ENCODE measurements at regions not wholly inside any gene's neighbourhood (a gene's known extent, or its start where the extent isn't known, plus 50 kb on each side); places are given as distances from the start of the nearest gene placed in this dataset.
"Not testable (repeated sequence)": the region's sequence is repeated elsewhere in the genome, so short reads cannot be mapped to it uniquely, and the experiment has no call there.

DNA sequence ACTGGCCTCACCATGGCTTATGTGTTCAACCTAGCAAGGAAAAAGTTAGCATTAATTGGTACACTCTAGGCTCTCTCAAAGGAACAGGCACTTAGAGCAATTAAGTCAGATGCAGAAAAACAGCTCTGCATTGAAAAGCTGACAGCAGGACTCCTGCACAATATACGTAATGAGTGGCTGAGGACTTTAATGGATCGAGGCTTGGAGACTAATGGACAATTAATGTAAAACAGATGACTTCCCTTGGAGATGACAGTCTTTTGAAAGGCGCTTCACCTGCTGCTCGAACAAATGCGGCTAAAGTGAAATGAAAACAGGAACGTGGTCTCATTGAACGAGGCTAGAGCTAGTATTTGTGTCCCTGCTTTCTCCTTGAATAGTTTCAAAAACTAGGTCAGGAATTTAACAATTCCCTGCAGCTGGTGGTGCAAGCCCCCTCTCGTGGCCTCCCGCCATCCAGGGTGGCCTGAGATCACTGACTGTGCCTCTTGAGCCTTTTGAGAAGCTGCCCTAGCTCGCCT lies 137.1 kb downstream of the ELOVL4 start:
- DNase-seq (ENCODE audit: low spot score): no peak

- no peak for DNase-seq (ENCODE audit: low spot score)
Measured at GRCh38 chr6:79808921-79809320, 138.4 kb downstream of the ELOVL4 start.

DNA sequence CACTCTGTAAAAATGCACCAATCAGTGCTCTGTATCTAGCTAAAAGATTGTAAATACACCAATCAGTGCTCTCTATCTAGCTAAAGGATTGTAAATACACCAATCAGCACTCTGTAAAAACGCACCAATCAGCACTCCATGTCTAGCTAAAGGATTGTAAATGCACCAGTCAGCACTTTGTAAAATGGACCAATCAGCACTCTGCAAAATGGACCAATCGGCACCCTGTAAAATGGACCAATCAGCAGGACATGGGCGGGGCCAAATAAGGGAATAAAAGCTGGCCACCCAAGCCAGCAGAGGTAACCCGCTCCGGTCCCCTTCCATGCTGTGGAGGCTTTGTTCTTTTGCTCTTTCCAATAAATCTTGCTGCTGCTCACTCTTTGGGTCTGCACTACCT lies 140.7 kb downstream of the ELOVL4 start:
- not testable (repeated sequence) for DNase-seq (ENCODE audit: low spot score)

GRCh38 chr6:79804732-79805131 lies 142.6 kb downstream of the ELOVL4 start:
- no peak for DNase-seq (ENCODE audit: low spot score)

- DNase-seq (ENCODE audit: low spot score): no peak
Measured at GRCh38 chr6:79803917-79804316, 143.4 kb downstream of the ELOVL4 start.

- DNase-seq (ENCODE audit: low spot score): no peak
Measured at GRCh38 chr6:79802657-79803300, 144.6 kb downstream of the ELOVL4 start.

GRCh38 chr6:79801362-79801761 lies 146.0 kb downstream of the ELOVL4 start:
- DNase-seq (ENCODE audit: low spot score): no peak

DNA sequence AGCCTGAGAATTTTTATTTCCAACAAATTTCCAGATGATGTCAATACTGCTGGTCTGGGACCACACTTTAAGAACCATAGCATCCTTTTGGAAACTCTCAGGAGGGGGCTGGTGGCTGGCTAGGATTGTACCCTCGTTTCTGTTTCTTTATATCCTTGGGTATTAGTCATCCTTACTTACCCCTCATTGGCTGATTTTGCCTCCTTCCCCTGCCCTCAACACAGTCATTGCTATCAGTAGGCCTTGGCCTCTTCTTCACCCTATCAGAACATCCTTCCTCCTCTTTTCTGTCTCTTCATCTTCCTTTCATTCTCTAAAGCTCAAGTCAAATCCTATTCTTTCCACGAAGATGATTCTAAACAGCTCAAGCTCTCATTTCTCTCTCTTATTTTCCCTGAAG lies 148.5 kb downstream of the ELOVL4 start:
- no peak for DNase-seq (ENCODE audit: low spot score)

DNA sequence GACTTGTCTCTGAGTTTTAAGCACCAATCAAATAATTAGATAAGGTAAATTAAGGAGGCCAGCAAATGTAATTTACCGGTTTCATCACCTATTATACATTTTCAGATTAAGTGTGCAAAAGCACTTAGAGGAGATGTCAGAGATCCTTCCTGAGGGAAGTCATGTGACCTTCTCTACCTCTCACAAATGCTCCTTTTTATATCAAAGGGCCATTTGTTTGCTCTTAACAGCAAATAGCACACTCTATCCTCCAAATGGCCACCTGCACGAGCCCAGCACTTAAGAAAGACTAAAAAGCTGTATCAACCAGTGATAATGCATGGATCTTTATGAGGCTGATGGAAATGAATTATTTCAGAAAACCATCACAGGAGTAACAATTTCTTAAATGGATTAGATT lies 149.4 kb downstream of the ELOVL4 start:
- no peak for DNase-seq (ENCODE audit: low spot score)

DNA sequence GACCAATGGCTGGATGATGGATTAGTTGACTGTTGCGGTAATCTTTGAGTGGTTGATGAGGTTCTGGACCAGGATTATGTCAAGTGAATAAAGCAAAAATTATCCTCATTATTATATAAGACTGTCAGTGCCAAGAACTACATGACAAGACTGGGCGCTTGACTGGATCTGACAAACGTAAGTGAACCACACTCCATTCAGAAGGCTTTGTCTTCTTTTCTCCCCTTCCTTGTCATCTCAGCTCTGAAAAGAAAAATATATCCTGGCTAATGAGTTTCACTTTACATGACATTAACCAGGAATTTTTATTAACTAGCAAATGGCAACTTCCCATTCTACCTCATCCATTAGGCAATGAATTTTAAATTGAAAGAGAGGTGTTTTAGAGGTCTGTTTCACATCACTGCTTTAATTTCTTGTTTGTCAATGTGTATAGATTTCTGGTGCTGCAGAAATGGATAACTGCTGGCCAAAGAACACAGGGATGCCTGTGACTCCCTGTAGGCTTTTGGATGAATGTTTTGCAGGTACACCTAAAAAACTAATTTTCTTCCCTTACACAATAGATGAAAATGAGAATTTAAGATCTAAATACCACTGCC lies 150.1 kb downstream of the ELOVL4 start:
- no peak for DNase-seq (ENCODE audit: low spot score)

GRCh38 chr6:79796197-79796596 lies 151.2 kb downstream of the ELOVL4 start:
- no peak for DNase-seq (ENCODE audit: low spot score)

GRCh38 chr6:79789896-79790295 lies 157.5 kb downstream of the ELOVL4 start:
- DNase-seq (ENCODE audit: low spot score): no peak

DNA sequence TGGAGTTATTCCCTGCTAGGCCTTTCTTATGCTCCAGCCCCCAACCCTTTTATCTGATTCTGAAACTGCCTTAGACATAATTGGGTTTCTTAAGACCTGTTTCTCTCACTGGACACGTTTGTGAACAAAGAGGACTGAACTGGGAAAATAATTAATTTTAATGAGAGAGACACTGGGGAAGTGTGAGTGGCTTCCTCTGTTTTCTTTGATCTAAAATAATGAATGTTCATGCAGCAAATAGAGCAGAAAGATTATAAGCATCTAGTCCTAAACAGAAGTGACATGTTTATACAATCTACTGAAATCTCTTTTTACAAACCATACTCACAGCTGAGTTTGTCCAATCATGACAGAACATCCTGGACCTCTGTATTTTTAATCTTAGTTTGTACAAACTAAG lies 157.6 kb downstream of the SH3BGRL2 start:
- DNase-seq (ENCODE audit: low spot score): no peak

GRCh38 chr6:79787626-79788025 lies 156.5 kb downstream of the SH3BGRL2 start:
- no peak for DNase-seq (ENCODE audit: low spot score)

GRCh38 chr6:79784395-79784753 lies 153.2 kb downstream of the SH3BGRL2 start:
- no peak for DNase-seq (ENCODE audit: low spot score)

GRCh38 chr6:79783670-79784394 lies 152.7 kb downstream of the SH3BGRL2 start:
- DNase-seq (ENCODE audit: low spot score): no peak

DNA sequence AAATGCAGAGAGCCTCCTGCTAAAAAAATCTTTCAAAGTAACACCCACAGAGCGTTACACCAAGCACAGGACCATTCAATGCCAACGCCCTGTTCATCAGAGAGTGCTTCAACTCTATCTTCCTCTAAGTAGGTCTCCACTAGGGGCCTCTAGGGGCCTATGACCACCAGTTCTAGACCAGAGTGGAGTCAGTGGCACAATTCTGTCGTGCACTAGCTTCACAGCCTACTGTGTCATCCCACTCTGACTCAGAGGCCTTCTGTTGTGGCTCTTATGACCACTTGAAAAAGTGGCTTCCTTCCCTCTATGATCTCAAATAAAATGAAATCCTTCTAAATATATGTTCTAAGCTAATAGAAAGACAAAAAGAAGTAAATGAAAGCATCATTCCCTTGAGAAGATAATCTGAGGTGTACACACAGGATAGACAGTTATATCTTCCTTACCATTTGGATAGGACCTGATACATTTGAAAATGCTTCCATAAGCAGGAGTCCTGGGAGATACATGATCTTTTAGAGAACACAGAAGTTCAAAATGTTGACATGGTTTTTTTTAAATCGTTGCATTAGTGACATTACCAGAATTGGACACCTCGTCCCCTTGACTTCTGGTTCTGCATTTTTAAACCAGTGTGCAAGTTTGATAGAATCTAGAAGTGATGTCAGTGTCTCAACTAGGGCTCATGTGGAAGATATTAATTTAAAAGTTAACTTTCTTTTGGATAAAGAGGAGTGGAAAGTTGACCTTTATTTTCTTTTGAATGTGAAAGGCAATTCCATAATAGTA lies 151.9 kb downstream of the SH3BGRL2 start:
- DNase-seq (ENCODE audit: low spot score): no peak

DNA sequence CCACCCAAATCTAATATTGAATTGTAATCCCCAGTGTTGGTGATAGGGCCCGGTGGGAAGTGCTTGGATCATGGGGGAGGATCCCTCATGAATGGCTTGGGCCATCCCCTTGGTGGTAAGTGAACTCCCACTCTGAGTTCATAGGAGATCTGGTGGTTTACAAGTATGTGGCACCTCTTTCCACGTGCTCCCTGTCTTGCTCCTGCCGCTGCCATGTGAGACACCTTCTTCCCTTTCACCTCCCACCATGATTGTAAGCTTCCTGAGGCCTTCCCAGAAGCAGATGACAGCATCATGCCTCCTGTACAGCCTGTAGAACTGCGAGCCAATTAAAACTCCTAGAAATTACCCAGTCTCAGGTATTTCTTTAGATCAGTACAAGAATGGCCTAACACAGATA lies 150.8 kb downstream of the SH3BGRL2 start:
- DNase-seq (ENCODE audit: low spot score): no peak

DNA sequence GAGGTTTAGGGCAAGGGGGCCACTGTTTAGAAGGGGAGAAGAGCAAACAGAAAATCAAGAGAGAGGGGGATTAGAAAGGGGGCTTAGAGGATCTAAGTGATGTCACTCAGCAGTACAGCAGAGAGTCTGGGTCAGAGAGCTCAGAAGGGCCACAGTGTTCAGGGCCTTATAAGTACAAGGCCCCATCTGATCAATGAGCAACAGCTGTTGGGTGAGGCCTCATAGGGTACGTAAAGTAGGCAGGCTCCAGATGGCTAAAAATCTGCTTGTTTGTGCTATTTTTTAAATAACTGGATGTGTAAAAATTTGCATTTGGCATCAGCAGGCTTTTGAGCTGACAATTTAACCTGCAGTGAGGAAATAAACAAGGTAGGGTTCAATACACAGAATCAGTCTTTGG lies 149.8 kb downstream of the SH3BGRL2 start:
- no peak for DNase-seq (ENCODE audit: low spot score)

DNA sequence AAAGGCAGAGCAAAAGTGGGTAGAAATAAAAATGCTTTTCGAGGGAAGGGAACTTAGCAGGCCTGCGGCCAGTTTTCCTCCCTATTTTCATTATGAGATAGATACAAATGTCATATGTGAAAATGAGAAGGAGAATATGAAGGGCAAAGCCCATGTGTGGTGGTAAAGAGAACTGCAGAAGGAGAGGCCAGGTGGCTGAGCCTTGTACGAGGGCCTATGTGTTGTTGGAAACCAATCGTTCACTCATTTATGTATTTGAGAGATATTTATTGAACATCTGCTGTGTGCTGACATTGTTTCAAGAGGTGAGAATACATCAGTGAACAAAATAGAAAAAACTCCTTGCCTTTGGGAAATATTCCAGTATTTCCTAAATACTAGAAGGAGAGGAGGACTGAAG lies 147.7 kb downstream of the SH3BGRL2 start:
- no peak for DNase-seq (ENCODE audit: low spot score)

DNA sequence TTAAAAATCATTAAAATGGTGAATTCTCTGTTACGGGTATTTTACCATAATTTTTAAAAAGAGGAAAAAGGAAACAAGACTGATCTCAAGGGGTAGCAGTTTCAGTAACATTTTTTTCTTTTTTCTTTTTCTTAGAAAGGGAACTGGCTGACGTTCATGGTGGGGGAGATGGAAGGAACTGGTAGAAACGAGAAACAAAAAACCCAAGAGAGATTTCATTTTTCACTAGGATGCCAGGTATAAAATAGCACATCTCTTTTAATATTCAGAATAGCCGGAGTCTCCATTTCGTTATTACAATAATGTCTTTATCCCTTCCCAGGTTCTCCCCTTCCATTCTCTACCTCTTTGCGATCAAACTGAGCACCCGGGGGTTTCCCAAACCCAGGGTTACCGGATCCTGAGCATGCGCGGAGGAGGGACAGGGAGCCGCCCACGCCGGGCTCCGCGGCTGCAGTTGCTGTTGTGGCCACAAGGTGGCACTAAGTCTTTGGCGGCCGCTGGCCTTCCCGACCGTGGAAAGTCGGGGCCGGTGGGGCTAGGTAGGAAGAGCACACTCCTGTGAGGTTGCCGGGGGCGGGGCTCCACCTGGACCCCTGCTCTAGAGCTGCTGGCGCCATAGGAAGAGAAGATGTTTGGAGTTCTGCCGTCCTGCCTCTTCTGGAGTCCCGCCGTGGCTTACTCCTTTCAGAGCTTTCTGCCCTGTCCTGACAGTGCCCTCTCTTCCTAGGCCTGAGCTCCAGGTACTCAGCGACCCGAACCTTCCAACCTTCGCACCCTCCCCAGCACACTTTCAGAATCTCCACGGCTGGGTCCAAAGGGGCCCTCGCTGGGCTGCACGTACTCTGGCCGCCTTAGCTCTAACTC lies 146.8 kb downstream of the SH3BGRL2 start:
- DNase-seq (ENCODE audit: low spot score): peak; percentile 67

GRCh38 chr6:79776076-79776475 lies 144.9 kb downstream of the SH3BGRL2 start:
- DNase-seq (ENCODE audit: low spot score): no peak

Data from pons (tissue), 1 donor.